Midbrain (tissue), 1 donor: ENCODE measurements at regions not wholly inside any gene's neighbourhood (a gene's known extent, or its start where the extent isn't known, plus 50 kb on each side); places are given as distances from the start of the nearest gene placed in this dataset.

Source experiments
- DNase-seq: peaks from one replicate; lab custom pipeline; 2025; lab: John Stamatoyannopoulos, UW

- DNase-seq = no peak
Measured at GRCh38 chr13:34467450-34468083, 474.5 kb upstream of the NBEA start.

- DNase-seq = no peak
Measured at GRCh38 chr13:34469196-34469986, 472.7 kb upstream of the NBEA start.

GRCh38 chr13:34474187-34474868 lies 467.7 kb upstream of the NBEA start:
- DNase-seq = no peak

GRCh38 chr13:34478376-34478775 lies 463.7 kb upstream of the NBEA start:
- DNase-seq = no peak

GRCh38 chr13:34502011-34502410 lies 440.1 kb upstream of the NBEA start:
- DNase-seq = no peak

GRCh38 chr13:34502621-34503020 lies 439.4 kb upstream of the NBEA start:
- no peak for DNase-seq

GRCh38 chr13:34506796-34507195 lies 435.3 kb upstream of the NBEA start:
- no peak for DNase-seq

- no peak for DNase-seq
Measured at GRCh38 chr13:34507630-34508029, 434.4 kb upstream of the NBEA start.

- DNase-seq = no peak
Measured at GRCh38 chr13:34512817-34513216, 429.3 kb upstream of the NBEA start.

- DNase-seq = no peak
Measured at GRCh38 chr13:34513526-34513925, 428.5 kb upstream of the NBEA start.

GRCh38 chr13:34515201-34515600 lies 426.9 kb upstream of the NBEA start:
- no peak for DNase-seq

GRCh38 chr13:34521171-34521570 lies 420.9 kb upstream of the NBEA start:
- DNase-seq = no peak

GRCh38 chr13:34522808-34523207 lies 419.3 kb upstream of the NBEA start:
- no peak for DNase-seq

- no peak for DNase-seq
Measured at GRCh38 chr13:34523406-34523805, 418.7 kb upstream of the NBEA start.

- no peak for DNase-seq
Measured at GRCh38 chr13:34533941-34534340, 408.1 kb upstream of the NBEA start.

GRCh38 chr13:34542321-34542720 lies 399.7 kb upstream of the NBEA start:
- DNase-seq = no peak

GRCh38 chr13:34543836-34544235 lies 398.2 kb upstream of the NBEA start:
- no peak for DNase-seq

GRCh38 chr13:34545461-34545860 lies 396.6 kb upstream of the NBEA start:
- no peak for DNase-seq

- DNase-seq = no peak
Measured at GRCh38 chr13:34546344-34547250, 395.5 kb upstream of the NBEA start.

GRCh38 chr13:34547929-34548328 lies 394.1 kb upstream of the NBEA start:
- no peak for DNase-seq

- no peak for DNase-seq
Measured at GRCh38 chr13:34553376-34553775, 388.7 kb upstream of the NBEA start.

- DNase-seq = no peak
Measured at GRCh38 chr13:34555988-34556387, 386.1 kb upstream of the NBEA start.
